Effector memory CD8-positive, alpha-beta T cell (primary cell): ENCODE measurements at regions not wholly inside any gene's neighbourhood (a gene's known extent, or its start where the extent isn't known, plus 50 kb on each side); places are given as distances from the start of the nearest gene placed in this dataset.

Experiments
- ATAC-seq: fragments of 150-1000 bp; cut with Tn5 transposase; replicated peaks from 2 replicates; pipeline ENCODE4 v1.10.0; 2021; ENCODE audit warnings: mild to moderate bottlenecking, moderate library complexity
- DNase-seq, 3 experiments: peaks; one replicate each; pipeline ENCODE4 v3.0.0; 2021
- H3K27ac Mint-ChIP-seq, 2 donors: one replicate each; pipeline ENCODE4 v1.8.0; 2022; ENCODE audit warnings: mild to moderate bottlenecking in 2 of 2, mixed read lengths in 2 of 2, moderate library complexity in 2 of 2
- H3K27me3 Mint-ChIP-seq, 2 donors: one replicate each; pipeline ENCODE4 v1.8.0; 2022; ENCODE audit warnings: mixed read lengths in 2 of 2
- H3K36me3 Mint-ChIP-seq: one replicate; pipeline ENCODE4 v1.8.0; 2022; ENCODE audit warnings: mild to moderate bottlenecking, moderate library complexity, mixed read lengths; ENCODE audit not compliant: insufficient read depth
- H3K4me1 Mint-ChIP-seq, 2 donors: one replicate each; pipeline ENCODE4 v1.8.0; 2022; ENCODE audit warnings: low read depth in 2 of 2, mixed read lengths in 2 of 2
- H3K4me3 Mint-ChIP-seq, 2 donors: one replicate each; pipeline ENCODE4 v1.8.0; 2022; ENCODE audit warnings: mild to moderate bottlenecking in 2 of 2, mixed read lengths in 2 of 2, moderate library complexity in 2 of 2
- H3K9me3 Mint-ChIP-seq, 2 donors: one replicate each; pipeline ENCODE4 v1.8.0; 2022; ENCODE audit warnings: mixed read lengths in 2 of 2

- H3K4me1 Mint-ChIP-seq, result no peaks in the 10 kb centered on the region
- peaks cover 13 to 21% of the 10 kb centered on the region in 2 donors for H3K9me3 Mint-ChIP-seq
Measured at GRCh38 chr1:72483846-72484357, 201.6 kb upstream of the NEGR1 start.

GRCh38 chr1:72482736-72483413, 200.5 kb upstream of the NEGR1 start:
- Mint-ChIP-seq H3K27ac (no peak overlapping the region), H3K9me3 (peaks cover 14 to 24% of the 10 kb centered on the region in 2 donors), H3K36me3 (peaks cover 2% of the 10 kb centered on the region), H3K27me3 (no peaks in the 10 kb centered on the region), H3K4me1 (no peaks in the 10 kb centered on the region), H3K4me3 (no peak overlapping the region)
- DNase-seq (no peak), ATAC-seq (no peak)

More at GRCh38 chr1:72483846-72484357, 201.6 kb upstream of the NEGR1 start:
- no peak overlapping the region for H3K27ac Mint-ChIP-seq
- H3K27me3 Mint-ChIP-seq, result no peaks in the 10 kb centered on the region
- DNase-seq (no peak), ATAC-seq (no peak)
- peaks cover 2% of the 10 kb centered on the region for H3K36me3 Mint-ChIP-seq
- no peak overlapping the region for H3K4me3 Mint-ChIP-seq

GRCh38 chr1:72481420-72481970, 199.2 kb upstream of the NEGR1 start:
- no peaks in the 10 kb centered on the region for H3K4me1 Mint-ChIP-seq
- no peak for DNase-seq

GRCh38 chr1:72466376-72466775, 184.0 kb upstream of the NEGR1 start:
- H3K9me3 Mint-ChIP-seq, result peaks cover 7 to 13% of the 10 kb centered on the region in 2 donors
- H3K36me3 Mint-ChIP-seq, result no peaks in the 10 kb centered on the region
- H3K4me1 Mint-ChIP-seq, result no peaks in the 10 kb centered on the region
- ATAC-seq, result no peak
- H3K27ac Mint-ChIP-seq, result no peak overlapping the region
- DNase-seq, result no peak
- no peaks in the 10 kb centered on the region for H3K27me3 Mint-ChIP-seq
- no peak overlapping the region for H3K4me3 Mint-ChIP-seq

More at GRCh38 chr1:72481420-72481970, 199.2 kb upstream of the NEGR1 start:
- Mint-ChIP-seq H3K27me3 (no peaks in the 10 kb centered on the region), H3K27ac (no peak overlapping the region), H3K4me3 (no peak overlapping the region), H3K9me3 (peaks cover 17 to 18% of the 10 kb centered on the region in 2 donors), H3K36me3 (peaks cover 2% of the 10 kb centered on the region)
- no peak for ATAC-seq

GRCh38 chr1:72462186-72462905, 180.0 kb upstream of the NEGR1 start:
- H3K9me3 Mint-ChIP-seq, result peaks cover 7 to 11% of the 10 kb centered on the region in 2 donors

GRCh38 chr1:72442262-72442661, 159.9 kb upstream of the NEGR1 start:
- ATAC-seq (no peak), DNase-seq (no peak)
- peaks cover 6 to 15% of the 10 kb centered on the region in 2 donors for H3K9me3 Mint-ChIP-seq
- H3K27me3 Mint-ChIP-seq, result no peaks in the 10 kb centered on the region
- H3K27ac Mint-ChIP-seq, result no peak overlapping the region
- no peak overlapping the region for H3K4me3 Mint-ChIP-seq
- no peaks in the 10 kb centered on the region for H3K4me1 Mint-ChIP-seq
- H3K36me3 Mint-ChIP-seq, result no peaks in the 10 kb centered on the region

More at GRCh38 chr1:72462186-72462905, 180.0 kb upstream of the NEGR1 start:
- DNase-seq (no peak), ATAC-seq (no peak)
- H3K27me3 Mint-ChIP-seq, result no peaks in the 10 kb centered on the region
- H3K4me3 Mint-ChIP-seq, result no peak overlapping the region
- H3K36me3 Mint-ChIP-seq, result peaks cover 2% of the 10 kb centered on the region
- no peak overlapping the region for H3K27ac Mint-ChIP-seq
- H3K4me1 Mint-ChIP-seq, result no peaks in the 10 kb centered on the region

GRCh38 chr1:72439036-72439435, 156.7 kb upstream of the NEGR1 start:
- H3K36me3 Mint-ChIP-seq, result no peaks in the 10 kb centered on the region
- peaks cover 6 to 8% of the 10 kb centered on the region in 2 donors for H3K9me3 Mint-ChIP-seq
- no peak for DNase-seq
- H3K4me3 Mint-ChIP-seq, result no peak overlapping the region
- no peak overlapping the region for H3K27ac Mint-ChIP-seq
- no peak for ATAC-seq
- no peaks in the 10 kb centered on the region for H3K4me1 Mint-ChIP-seq
- H3K27me3 Mint-ChIP-seq, result no peaks in the 10 kb centered on the region

- H3K27ac Mint-ChIP-seq, result no peak overlapping the region
- no peak overlapping the region for H3K4me3 Mint-ChIP-seq
- H3K4me1 Mint-ChIP-seq, result no peaks in the 10 kb centered on the region
- no peak for ATAC-seq
- peaks cover 6 to 8% of the 10 kb centered on the region in 2 donors for H3K9me3 Mint-ChIP-seq
- no peaks in the 10 kb centered on the region for H3K36me3 Mint-ChIP-seq
- DNase-seq, result no peak
- no peaks in the 10 kb centered on the region for H3K27me3 Mint-ChIP-seq
Measured at GRCh38 chr1:72438270-72438669, 155.9 kb upstream of the NEGR1 start.

- ATAC-seq (no peak), DNase-seq (no peak)
- Mint-ChIP-seq H3K36me3 (no peaks in the 10 kb centered on the region), H3K4me1 (no peaks in the 10 kb centered on the region), H3K4me3 (no peak overlapping the region), H3K27ac (no peak overlapping the region), H3K9me3 (peaks cover 3 to 8% of the 10 kb centered on the region in 2 donors), H3K27me3 (no peaks in the 10 kb centered on the region)
Measured at GRCh38 chr1:72435025-72435424, 152.7 kb upstream of the NEGR1 start.

- H3K27ac Mint-ChIP-seq, result no peak overlapping the region
- H3K36me3 Mint-ChIP-seq, result no peaks in the 10 kb centered on the region
- no peak for ATAC-seq
- no peaks in the 10 kb centered on the region for H3K27me3 Mint-ChIP-seq
- H3K9me3 Mint-ChIP-seq, result peaks cover 3 to 8% of the 10 kb centered on the region in 2 donors
- H3K4me3 Mint-ChIP-seq, result no peak overlapping the region
- DNase-seq, result no peak
- H3K4me1 Mint-ChIP-seq, result no peaks in the 10 kb centered on the region
Measured at GRCh38 chr1:72434070-72434469, 151.7 kb upstream of the NEGR1 start.

- DNase-seq (no peak), ATAC-seq (no peak)
- H3K36me3 Mint-ChIP-seq, result no peaks in the 10 kb centered on the region
- no peaks in the 10 kb centered on the region for H3K27me3 Mint-ChIP-seq
- peaks cover under 1 to 6% of the 10 kb centered on the region in 2 donors for H3K9me3 Mint-ChIP-seq
- no peak overlapping the region for H3K4me3 Mint-ChIP-seq
- no peaks in the 10 kb centered on the region for H3K4me1 Mint-ChIP-seq
- H3K27ac Mint-ChIP-seq, result no peak overlapping the region
Measured at GRCh38 chr1:72433591-72433990, 151.3 kb upstream of the NEGR1 start.

- DNase-seq, result no peak
- Mint-ChIP-seq H3K4me1 (no peaks in the 10 kb centered on the region), H3K4me3 (no peak overlapping the region), H3K9me3 (peaks cover 0 to 6% of the 10 kb centered on the region in 2 donors), H3K27me3 (no peaks in the 10 kb centered on the region), H3K36me3 (no peaks in the 10 kb centered on the region), H3K27ac (no peak overlapping the region)
- no peak for ATAC-seq
Measured at GRCh38 chr1:72432645-72433267, 150.4 kb upstream of the NEGR1 start.

- Mint-ChIP-seq H3K27me3 (no peaks in the 10 kb centered on the region), H3K4me3 (no peak overlapping the region), H3K4me1 (no peaks in the 10 kb centered on the region), H3K36me3 (no peaks in the 10 kb centered on the region), H3K27ac (no peak overlapping the region), H3K9me3 (peaks cover 2 to 13% of the 10 kb centered on the region in 2 donors)
- no peak for ATAC-seq
- no peak for DNase-seq
Measured at GRCh38 chr1:72431810-72432209, 149.5 kb upstream of the NEGR1 start.
